Esophagus squamous epithelium (tissue), 5 donors: ENCODE measurements at regions not wholly inside any gene's neighbourhood (a gene's known extent, or its start where the extent isn't known, plus 50 kb on each side); places are given as distances from the start of the nearest gene placed in this dataset.
"Not testable (repeated sequence)": the region's sequence is repeated elsewhere in the genome, so short reads cannot be mapped to it uniquely, and the experiment has no call there.

Source experiments
- DNase-seq: peaks from one replicate; lab custom pipeline; 2025; lab: John Stamatoyannopoulos, UW
- H3K27ac ChIP-seq, 4 donors: fragments of 200-600 bp; sonication (generic); one replicate each; pipeline ENCODE4 v1.5.1; 2016 to 2019; ENCODE audit warnings: mild to moderate bottlenecking in 1 of 4
- H3K27me3 ChIP-seq, 4 donors: fragments of 200-600 bp; sonication (generic); 1 replicate in 3 of 4; 2 replicates in 1 of 4; pipeline versions ENCODE4 v1.5.1 to v1.6.0; 2017 to 2021; ENCODE audit warnings: antibody characterized with exemption in 1 of 4
- H3K36me3 ChIP-seq, 3 donors: fragments of 200-600 bp; sonication (generic); one replicate each; pipeline ENCODE4 v1.5.1; 2016 to 2019
- H3K4me1 ChIP-seq, 3 donors: fragments of 200-600 bp; sonication (generic); one replicate each; pipeline ENCODE4 v1.5.1; 2017 to 2019
- H3K4me3 ChIP-seq, 4 donors: fragments of 200-600 bp; sonication (generic); 1 replicate in 3 of 4; 2 replicates in 1 of 4; pipeline ENCODE4 v1.5.1; 2016 to 2019; ENCODE audit warnings: mild to moderate bottlenecking in 2 of 4, moderate library complexity in 1 of 4
- H3K9me3 ChIP-seq, 3 donors: fragments of 200-600 bp; sonication (generic); one replicate each; pipeline ENCODE4 v1.5.1; 2016 to 2019
- CTCF ChIP-seq, 6 experiments: fragments of 450-650 bp in 4 of 6; fragments of 200-600 bp in 2 of 6; sonication (generic) in 2 of 6; IDR thresholded peaks; one replicate each; pipeline ENCODE4 v1.5.1; 2016 to 2019; ENCODE audit warnings: antibody characterized with exemption in 6 of 6, mild to moderate bottlenecking in 4 of 6, moderate library complexity in 4 of 6
- POLR2A ChIP-seq, 4 donors: fragments of 450-650 bp; IDR thresholded peaks; one replicate each; pipeline ENCODE4 v1.6.1; 2017; ENCODE audit warnings: antibody characterized with exemption in 4 of 4, mild to moderate bottlenecking in 4 of 4, moderate library complexity in 3 of 4
- WGBS, 2 donors: methylation state at CpG; one replicate each; pipeline ENCODE4 v1.1.5; 2018; 5-methylcytosine and 5-hydroxymethylcytosine counted together
- intact Hi-C: fragments of 100-400 bp; cut with DNase I; formaldehyde crosslinking; loops from one replicate; pipeline ENCODE4 v1.15.0; 2022
- donor health status: DM: yes; HTN: yes; CAD: no.

- no peak for TF ChIP-seq CTCF (IDR thresholded peaks at IDR 0.05)
- TF ChIP-seq POLR2A (IDR thresholded peaks at IDR 0.05), result no peak
These were observed 609.4 kb upstream of the SOX9 start for GRCh38 chr17:71511266-71511995.

GRCh38 chr17:71513725-71514124 lies 607.1 kb upstream of the SOX9 start:
- H3K4me3 ChIP-seq, H3K36me3 ChIP-seq, H3K27ac ChIP-seq, DNase-seq, intact Hi-C loops, H3K27me3 ChIP-seq, H3K9me3 ChIP-seq: not testable (repeated sequence)
- WGBS, 2 donors, result 93 to 96% methylated on average over 2 of the region's 2 CpGs
- H3K4me1 ChIP-seq, result peaks cover 0 to 14% (median 9%) of the 10 kb centered on the region in 3 donors

More at GRCh38 chr17:71511266-71511995, 609.4 kb upstream of the SOX9 start:
- H3K36me3 ChIP-seq, result no peaks in the 10 kb centered on the region
- intact Hi-C loops, result no loop called here
- peaks cover 0 to 11% (median 9%) of the 10 kb centered on the region in 3 donors for H3K4me1 ChIP-seq
- no peaks in the 10 kb centered on the region for H3K9me3 ChIP-seq
- no peaks in the 10 kb centered on the region for H3K27me3 ChIP-seq
- no peak overlapping the region for H3K27ac ChIP-seq
- H3K4me3 ChIP-seq, result no peak overlapping the region
- no peak for DNase-seq
- WGBS, 2 donors, result 53 to 84% methylated on average over 3 of the region's 3 CpGs

- Histone ChIP-seq H3K27me3 (no peaks in the 10 kb centered on the region), H3K36me3 (no peaks in the 10 kb centered on the region), H3K9me3 (no peaks in the 10 kb centered on the region), H3K4me1 (peaks cover 0 to 15% (median 14%) of the 10 kb centered on the region in 3 donors), H3K4me3 (no peak overlapping the region), H3K27ac (no peak overlapping the region)
- intact Hi-C loops, result no loop called here
- no peak for DNase-seq
- TF ChIP-seq CTCF (IDR thresholded peaks at IDR 0.05) (no peak), POLR2A (IDR thresholded peaks at IDR 0.05) (no peak)
- WGBS, 2 donors, result 21 to 24% methylated on average over 6 of the region's 6 CpGs
These were observed 604.7 kb upstream of the SOX9 start for GRCh38 chr17:71516149-71516548.

- no peak overlapping the region for H3K27ac ChIP-seq
- no peaks in the 10 kb centered on the region for H3K27me3 ChIP-seq
- 38 to 45% methylated on average over 2 of the region's 2 CpGs for WGBS, 2 donors
- no peak for DNase-seq
- intact Hi-C loops, result no loop called here
- H3K4me3 ChIP-seq, result no peak overlapping the region
- H3K36me3 ChIP-seq, result no peaks in the 10 kb centered on the region
- peaks cover 0 to 15% (median 14%) of the 10 kb centered on the region in 3 donors for H3K4me1 ChIP-seq
- no peak for TF ChIP-seq POLR2A (IDR thresholded peaks at IDR 0.05)
- peak in 1 of 6 experiments; percentile 5 for TF ChIP-seq CTCF (IDR thresholded peaks at IDR 0.05)
- H3K9me3 ChIP-seq, result no peaks in the 10 kb centered on the region
These were observed 601.5 kb upstream of the SOX9 start for GRCh38 chr17:71519285-71519684.

GRCh38 chr17:71521724-71522123 lies 599.1 kb upstream of the SOX9 start:
- no peaks in the 10 kb centered on the region for H3K9me3 ChIP-seq
- DNase-seq, result no peak
- H3K27me3 ChIP-seq, result no peaks in the 10 kb centered on the region
- intact Hi-C loops, result no loop called here
- H3K4me1 ChIP-seq, result peaks cover 0 to 6% (median under 1%) of the 10 kb centered on the region in 3 donors
- no peak overlapping the region for H3K27ac ChIP-seq
- WGBS, 2 donors, result 63 to 88% methylated on average over 1 to 2 of the region's 2 CpGs
- no peak for TF ChIP-seq POLR2A (IDR thresholded peaks at IDR 0.05)
- no peak for TF ChIP-seq CTCF (IDR thresholded peaks at IDR 0.05)
- no peaks in the 10 kb centered on the region for H3K36me3 ChIP-seq
- no peak overlapping the region for H3K4me3 ChIP-seq
